Endothelial cell (in vitro differentiated cells): ENCODE measurements at regions not wholly inside any gene's neighbourhood (a gene's known extent, or its start where the extent isn't known, plus 50 kb on each side); places are given as distances from the start of the nearest gene placed in this dataset.

Source experiments
- DNase-seq: peaks from one replicate; pipeline ENCODE4 v3.0.0; 2021; ENCODE audit warnings: low spot score
- H3K27ac Mint-ChIP-seq: one replicate; pipeline ENCODE4 v1.8.0; 2021; ENCODE audit warnings: mixed read lengths, inconsistent platforms; ENCODE audit not compliant: unreplicated experiment
- H3K27me3 Mint-ChIP-seq: one replicate; pipeline ENCODE4 v1.8.0; 2021; ENCODE audit warnings: mild to moderate bottlenecking, moderate library complexity, mixed read lengths, inconsistent platforms; ENCODE audit not compliant: unreplicated experiment
- H3K36me3 Mint-ChIP-seq: one replicate; pipeline ENCODE4 v1.8.0; 2021; ENCODE audit warnings: mild to moderate bottlenecking, low read depth, mixed read lengths, inconsistent platforms; ENCODE audit not compliant: unreplicated experiment
- H3K4me1 Mint-ChIP-seq: one replicate; pipeline ENCODE4 v1.8.0; 2021; ENCODE audit warnings: mild to moderate bottlenecking, mixed read lengths, inconsistent platforms; ENCODE audit not compliant: unreplicated experiment
- H3K4me3 Mint-ChIP-seq: one replicate; pipeline ENCODE4 v1.8.0; 2021; ENCODE audit warnings: mild to moderate bottlenecking, mixed read lengths, inconsistent platforms; ENCODE audit not compliant: unreplicated experiment
- H3K9me3 Mint-ChIP-seq: one replicate; pipeline ENCODE4 v1.8.0; 2021; ENCODE audit warnings: mixed read lengths, inconsistent platforms; ENCODE audit not compliant: unreplicated experiment
- CTCF ChIP-seq: fragments of 200-600 bp; sonication (generic); IDR thresholded peaks from one replicate; pipeline ENCODE4 v1.5.0; 2021; ENCODE audit warnings: antibody characterized with exemption; ENCODE audit not compliant: unreplicated experiment

DNA sequence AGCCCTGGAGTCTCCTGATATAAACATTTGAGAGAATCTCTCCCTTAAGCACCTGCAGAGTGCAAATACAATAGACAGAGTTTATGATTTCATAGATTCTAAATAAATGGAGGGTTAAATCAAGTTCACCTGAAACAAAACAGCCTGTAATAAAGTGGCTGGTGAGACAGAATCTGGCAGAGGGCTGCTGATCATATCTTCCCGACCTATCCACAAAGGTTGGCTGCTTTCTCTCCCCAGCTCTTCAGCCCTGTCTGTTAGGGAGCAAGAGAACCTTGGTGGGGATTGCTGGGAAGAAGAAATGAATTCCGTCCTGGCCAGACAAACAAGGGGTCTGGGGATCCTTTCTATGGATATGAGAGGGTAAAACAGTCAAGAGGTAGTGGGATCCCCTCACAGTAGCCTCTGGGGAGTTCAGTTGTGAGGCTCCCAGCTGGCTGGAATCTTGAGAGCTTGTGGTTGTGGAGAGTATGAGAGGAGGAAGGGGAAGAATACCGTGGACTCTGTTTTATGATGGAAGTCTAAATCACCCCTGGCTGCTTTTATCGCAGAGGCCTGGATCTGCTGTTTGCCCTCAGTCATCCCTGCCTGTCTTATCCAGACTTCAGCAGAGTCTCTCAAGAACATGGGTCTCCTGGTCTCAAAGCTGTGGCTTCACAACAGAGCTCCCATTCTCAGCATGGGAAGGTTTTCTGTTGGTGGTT lies 451.3 kb downstream of the NTRK3 start:
- Mint-ChIP-seq H3K27ac (no peak overlapping the region), H3K27me3 (peaks cover 1% of the 10 kb centered on the region), H3K4me1 (no peaks in the 10 kb centered on the region), H3K4me3 (no peak overlapping the region), H3K36me3 (no peaks in the 10 kb centered on the region), H3K9me3 (no peaks in the 10 kb centered on the region)
- no peak for DNase-seq
- TF ChIP-seq CTCF: no peak

DNA sequence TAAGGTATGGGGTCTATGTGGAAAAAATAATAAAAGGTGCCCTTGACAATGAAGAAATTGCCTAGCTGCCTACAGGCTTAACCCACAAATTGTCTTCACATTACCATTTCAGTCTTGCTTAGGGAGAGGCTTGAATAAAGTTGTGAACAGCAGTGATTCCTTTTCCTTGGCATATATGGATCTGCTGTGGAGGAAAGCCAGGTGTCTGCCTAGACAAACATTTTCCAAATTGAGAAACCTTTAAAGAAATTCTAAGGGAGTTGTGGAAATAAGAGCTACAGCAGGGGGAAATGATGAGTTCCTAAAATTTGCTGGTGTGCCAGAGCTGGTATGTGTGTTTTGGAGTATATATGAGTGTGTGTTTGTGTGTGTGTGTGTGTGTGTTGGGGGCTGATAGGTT lies 452.1 kb downstream of the NTRK3 start:
- TF ChIP-seq CTCF: no peak
- Mint-ChIP-seq H3K4me3 (no peak overlapping the region), H3K27ac (no peak overlapping the region), H3K36me3 (no peaks in the 10 kb centered on the region), H3K27me3 (peaks cover 1% of the 10 kb centered on the region), H3K9me3 (no peaks in the 10 kb centered on the region), H3K4me1 (no peaks in the 10 kb centered on the region)
- DNase-seq: no peak

- no peak for DNase-seq
- no peaks in the 10 kb centered on the region for H3K36me3 Mint-ChIP-seq
- no peak for TF ChIP-seq CTCF
- peaks cover 1% of the 10 kb centered on the region for H3K27me3 Mint-ChIP-seq
- H3K27ac Mint-ChIP-seq: no peak overlapping the region
- no peaks in the 10 kb centered on the region for H3K9me3 Mint-ChIP-seq
- H3K4me1 Mint-ChIP-seq: no peaks in the 10 kb centered on the region
- H3K4me3 Mint-ChIP-seq: no peak overlapping the region
These were observed 456.7 kb downstream of the NTRK3 start for GRCh38 chr15:87799838-87800237.

DNA sequence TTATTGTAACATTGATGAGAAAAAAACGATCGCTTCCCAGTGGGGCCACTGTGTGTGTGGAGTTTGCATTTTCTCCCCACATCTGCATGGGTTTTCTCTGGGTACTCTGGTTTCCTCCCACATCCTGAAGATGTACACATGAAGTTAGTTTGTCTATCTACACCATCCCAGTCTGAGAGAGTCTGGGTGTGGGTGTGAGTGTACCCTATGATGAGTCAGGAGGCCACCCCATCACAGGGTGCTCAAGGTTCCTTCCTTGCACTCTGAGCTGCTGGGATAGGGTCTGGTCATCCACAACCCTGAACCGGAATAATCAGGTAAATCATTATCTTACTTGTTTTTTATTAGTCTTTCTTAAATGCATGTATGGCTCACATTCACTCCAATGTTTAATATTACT lies 457.1 kb downstream of the NTRK3 start:
- Mint-ChIP-seq H3K27me3 (peaks cover under 1% of the 10 kb centered on the region), H3K4me3 (no peak overlapping the region), H3K27ac (no peak overlapping the region), H3K36me3 (no peaks in the 10 kb centered on the region), H3K4me1 (no peaks in the 10 kb centered on the region), H3K9me3 (no peaks in the 10 kb centered on the region)
- TF ChIP-seq CTCF: no peak
- no peak for DNase-seq

GRCh38 chr15:87793725-87794124 lies 462.8 kb downstream of the NTRK3 start:
- Mint-ChIP-seq H3K4me1 (peaks cover 13% of the 10 kb centered on the region), H3K27me3 (no peaks in the 10 kb centered on the region), H3K36me3 (no peaks in the 10 kb centered on the region), H3K9me3 (no peaks in the 10 kb centered on the region), H3K27ac (no peak overlapping the region), H3K4me3 (no peak overlapping the region)
- TF ChIP-seq CTCF: no peak
- no peak for DNase-seq
